ENCODE measurements at regions not wholly inside any gene's neighbourhood (a gene's known extent, or its start where the extent isn't known, plus 50 kb on each side); places are given as distances from the start of the nearest gene placed in this dataset.

GRCh38 chr18:40532046-40532445 is 1423.0 kb upstream of the PIK3C3 start:
- TF ChIP-seq CTCF (IDR thresholded peaks at IDR 0.05), result no peak
- TF ChIP-seq EZH2phosphoT487 (IDR thresholded peaks at IDR 0.05), result no peak
- TF ChIP-seq EZH2 (IDR thresholded peaks at IDR 0.05), result no peak
